ENCODE measurements at regions not wholly inside any gene's neighbourhood (a gene's known extent, or its start where the extent isn't known, plus 50 kb on each side); places are given as distances from the start of the nearest gene placed in this dataset.

GRCh38 chr4:138894709-138895108, 120.9 kb upstream of the NOCT start:
- no peak for DNase-seq (ENCODE audit: low read depth in 4 of 4, low spot score in 3 of 4)

DNA sequence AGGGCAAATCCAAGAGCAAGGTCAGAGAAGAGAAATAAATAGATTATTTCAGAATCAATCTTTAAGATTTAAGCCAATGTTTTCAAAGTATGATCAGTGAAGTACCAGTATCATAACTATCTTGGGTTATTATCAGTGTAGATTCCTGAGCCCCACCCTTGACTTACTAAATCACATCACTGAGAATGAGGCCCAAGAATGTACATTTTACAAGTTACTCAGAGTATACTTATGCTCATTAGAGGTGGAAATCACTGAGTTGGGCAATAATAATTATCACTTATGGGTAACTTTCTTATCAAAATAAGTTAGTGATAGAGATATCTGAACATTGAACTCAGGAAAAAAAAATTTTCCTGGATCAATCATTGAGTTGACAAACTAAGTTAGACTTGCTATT, 121.6 kb upstream of the NOCT start:
- no peak for DNase-seq (ENCODE audit: low read depth in 4 of 4, low spot score in 3 of 4)

DNA sequence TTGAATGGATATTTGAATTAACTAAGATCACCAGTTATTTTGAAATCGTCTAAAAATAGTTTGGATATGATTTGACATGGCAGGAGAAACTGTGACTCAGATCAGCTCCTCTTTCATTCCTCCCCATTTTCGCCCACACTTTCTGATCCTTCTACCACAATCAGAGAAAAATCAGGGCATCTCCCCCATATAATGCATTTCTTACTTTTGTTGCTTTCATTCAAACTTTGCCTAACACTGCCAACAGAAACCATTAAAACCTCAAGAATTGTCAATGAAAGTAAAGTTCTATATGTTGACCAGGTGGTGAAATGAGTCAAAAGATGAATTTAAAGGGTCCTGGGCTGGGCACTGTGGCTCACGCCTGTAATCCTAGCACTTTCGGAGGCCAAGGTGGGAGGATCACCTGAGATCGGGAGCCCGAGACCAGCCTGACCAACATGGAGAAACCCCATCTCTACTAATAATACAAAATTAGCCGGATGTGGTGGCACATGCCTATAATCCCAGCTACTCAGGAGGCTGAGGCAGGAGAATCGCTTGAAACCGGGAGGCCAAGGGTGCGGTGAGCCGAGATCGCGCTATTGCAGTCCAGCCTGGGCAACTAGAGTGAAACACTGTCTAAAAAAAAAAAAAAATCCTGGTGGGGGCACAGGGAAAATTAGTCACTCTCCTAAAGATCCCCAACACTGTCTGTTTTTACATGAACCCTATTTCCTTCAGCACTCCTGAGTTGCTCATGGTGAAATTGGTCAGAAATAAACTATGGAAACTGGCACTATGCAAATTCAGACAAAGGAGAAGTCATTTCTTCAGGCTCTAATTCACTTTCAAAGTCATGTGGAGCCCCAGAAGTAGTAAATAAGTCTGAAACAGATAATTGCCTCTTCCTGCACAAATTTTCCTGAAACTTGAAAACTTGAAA, 122.8 kb upstream of the NOCT start:
- no peak for DNase-seq (ENCODE audit: low read depth in 4 of 4, low spot score in 3 of 4)

- no peak for DNase-seq (ENCODE audit: low read depth in 4 of 4, low spot score in 3 of 4)
These were observed 124.0 kb upstream of the NOCT start for GRCh38 chr4:138891631-138892031.

- no peak for DNase-seq (ENCODE audit: low read depth in 4 of 4, low spot score in 3 of 4)
These were observed 124.5 kb upstream of the NOCT start for GRCh38 chr4:138890891-138891570.

GRCh38 chr4:138889216-138889615, 126.4 kb upstream of the NOCT start:
- no peak for DNase-seq (ENCODE audit: low read depth in 4 of 4, low spot score in 3 of 4)

DNA sequence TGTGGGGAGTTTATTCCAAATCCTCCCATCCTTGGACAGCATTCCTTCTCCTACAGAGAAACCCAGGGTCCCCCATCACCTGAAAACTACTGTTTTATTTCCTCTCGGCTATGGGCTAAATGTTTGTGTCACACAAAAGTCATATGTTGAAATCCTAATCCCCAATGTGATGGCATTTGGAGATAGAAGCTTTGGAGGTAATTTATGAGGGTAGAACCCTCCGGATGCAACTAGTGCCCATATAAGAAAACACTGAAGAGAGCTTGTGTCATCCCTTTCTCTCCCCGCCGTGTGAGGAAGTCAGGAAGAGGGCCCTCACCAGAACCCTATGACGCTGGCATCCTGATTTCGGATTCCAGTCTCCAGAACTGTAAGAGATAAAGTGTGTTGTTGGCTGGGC, 127.8 kb upstream of the NOCT start:
- no peak for DNase-seq (ENCODE audit: low read depth in 4 of 4, low spot score in 3 of 4)

DNA sequence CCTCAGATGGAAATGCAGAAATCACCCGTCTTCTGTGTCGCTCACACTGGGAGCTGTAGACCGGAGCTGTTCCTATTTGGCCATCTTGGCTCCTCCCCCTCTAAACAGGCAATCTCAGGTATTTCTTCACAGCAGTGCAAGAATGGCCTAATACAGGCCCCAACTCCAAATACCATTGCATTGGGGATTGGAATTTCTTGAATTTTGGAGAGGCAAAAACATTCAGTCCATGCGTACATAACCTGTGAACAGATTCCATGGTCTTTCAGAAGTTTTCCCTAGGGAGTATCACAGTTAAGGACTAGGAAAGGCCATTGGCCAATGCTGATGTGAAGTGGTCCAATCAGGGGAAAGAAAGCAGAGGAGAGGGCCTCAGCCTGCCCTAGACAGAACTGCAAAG, 128.2 kb upstream of the NOCT start:
- DNase-seq (ENCODE audit: low read depth in 4 of 4, low spot score in 3 of 4): no peak

GRCh38 chr4:138879757-138880156, 135.8 kb upstream of the NOCT start:
- no peak for DNase-seq (ENCODE audit: low read depth in 4 of 4, low spot score in 3 of 4)

DNA sequence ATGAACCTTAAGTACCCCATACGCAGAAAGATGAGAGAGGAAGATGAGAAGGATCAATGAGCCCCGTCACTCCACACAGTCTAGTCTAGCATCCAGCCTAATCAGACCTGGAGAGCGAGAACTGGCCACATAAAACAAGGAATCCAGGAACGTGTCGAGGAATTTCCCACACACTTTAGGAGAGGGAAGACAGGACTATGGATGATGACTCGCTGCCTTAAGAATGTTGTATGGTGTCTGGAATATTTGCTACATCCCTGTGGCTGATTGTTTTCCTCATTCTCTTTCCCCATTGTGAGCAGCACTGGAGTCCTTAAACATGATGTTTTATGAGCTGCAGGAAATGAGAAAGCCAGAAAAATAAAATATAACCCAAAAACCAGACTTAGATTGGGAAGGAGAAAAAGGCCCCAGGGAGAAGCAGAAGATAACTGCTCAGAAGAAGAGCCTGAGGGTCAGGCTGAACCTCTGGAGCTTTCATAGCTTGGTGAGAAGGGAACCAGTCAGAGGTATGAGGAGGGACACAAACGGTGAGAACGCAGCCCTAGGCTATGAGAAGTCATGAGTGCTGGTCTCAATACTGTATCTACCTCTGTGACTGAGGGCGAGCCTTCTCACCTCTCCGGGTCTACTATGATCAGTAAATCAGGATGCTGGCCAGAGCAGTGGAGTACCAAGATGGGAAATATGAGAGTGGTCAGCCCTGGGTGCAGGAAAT, 139.5 kb upstream of the NOCT start:
- DNase-seq (ENCODE audit: low read depth in 4 of 4, low spot score in 3 of 4): no peak

- DNase-seq (ENCODE audit: low read depth in 4 of 4, low spot score in 3 of 4): no peak
These were observed 144.1 kb upstream of the NOCT start for GRCh38 chr4:138871555-138871875.

DNA sequence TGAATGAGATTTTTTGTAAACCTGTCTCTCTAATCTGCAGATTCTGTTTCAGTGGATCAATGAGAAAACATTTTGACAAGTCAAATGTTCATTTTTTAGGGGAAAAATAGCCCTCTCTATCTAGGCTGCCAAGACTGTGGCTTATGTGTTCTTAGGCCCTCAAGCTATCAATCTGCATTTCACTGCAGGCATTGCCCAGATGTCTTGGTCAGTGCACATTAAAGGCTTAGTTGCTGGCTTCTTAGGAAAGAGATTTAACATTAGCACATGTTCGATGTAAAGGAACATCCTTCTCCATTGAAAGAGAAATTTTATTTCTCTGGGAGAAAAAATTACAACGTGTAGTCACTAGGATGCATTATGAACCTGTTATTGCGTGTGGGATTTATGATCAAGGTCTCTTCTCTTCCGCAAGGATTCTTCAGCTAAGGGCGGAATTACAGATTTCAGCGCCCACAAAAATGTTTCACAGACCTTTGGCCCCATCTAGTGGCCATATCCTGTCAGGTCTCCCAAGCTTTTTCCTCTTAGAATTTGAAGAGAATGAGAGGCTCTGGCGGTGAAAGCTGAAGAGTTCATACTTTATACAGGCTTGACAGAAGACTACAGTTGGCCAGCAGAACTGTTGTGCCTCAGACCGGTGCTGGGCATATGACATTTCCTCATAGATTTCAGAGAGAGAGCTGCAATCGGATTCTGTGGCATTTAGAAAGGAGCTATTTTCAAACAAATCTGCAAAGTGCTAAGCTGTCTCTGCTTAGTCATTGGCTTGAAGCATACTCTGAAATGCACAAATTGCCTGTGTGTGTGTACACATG, 144.6 kb upstream of the NOCT start:
- DNase-seq (ENCODE audit: low read depth in 4 of 4, low spot score in 3 of 4): peak; percentile 71 to 78 (median 76)

DNA sequence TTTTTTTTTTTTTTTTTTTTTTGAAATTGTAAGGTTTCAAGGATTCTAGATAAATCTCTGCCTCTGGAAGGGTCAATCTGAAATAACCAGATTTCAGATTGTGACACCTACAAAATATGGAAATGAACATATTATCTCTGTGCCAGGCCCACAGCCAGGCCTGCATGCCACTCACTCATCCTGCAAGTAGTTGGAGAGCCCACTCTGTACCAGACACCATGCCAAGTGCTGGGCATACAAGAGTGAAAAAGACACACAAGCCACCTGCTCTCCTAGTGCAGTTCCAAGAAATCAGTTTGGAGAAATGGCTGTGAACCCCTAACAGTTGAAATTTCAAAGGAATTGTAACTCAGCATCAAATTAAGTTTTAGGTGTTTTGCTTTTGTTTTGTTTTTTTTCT, 145.9 kb upstream of the NOCT start:
- DNase-seq (ENCODE audit: low read depth in 4 of 4, low spot score in 3 of 4): no peak

DNA sequence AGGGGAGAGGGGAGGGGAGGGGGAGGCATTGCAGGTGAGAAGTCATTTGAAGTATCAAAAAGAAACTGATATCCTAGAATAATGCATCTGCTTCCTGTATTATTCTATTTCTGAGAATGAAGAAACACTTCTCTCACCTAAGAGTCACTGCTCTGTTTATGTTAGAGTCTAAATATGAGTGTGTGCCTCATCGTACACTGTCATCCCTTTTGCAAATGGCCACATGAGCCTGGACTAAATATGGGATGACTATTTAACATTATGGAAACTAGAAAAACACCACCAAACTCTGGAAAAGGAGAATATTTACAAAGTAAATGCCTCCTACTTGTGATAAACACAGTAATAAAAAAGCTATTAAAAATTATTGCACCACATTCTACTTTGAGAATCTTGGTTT, 146.4 kb upstream of the NOCT start:
- no peak for DNase-seq (ENCODE audit: low read depth in 4 of 4, low spot score in 3 of 4)

DNA sequence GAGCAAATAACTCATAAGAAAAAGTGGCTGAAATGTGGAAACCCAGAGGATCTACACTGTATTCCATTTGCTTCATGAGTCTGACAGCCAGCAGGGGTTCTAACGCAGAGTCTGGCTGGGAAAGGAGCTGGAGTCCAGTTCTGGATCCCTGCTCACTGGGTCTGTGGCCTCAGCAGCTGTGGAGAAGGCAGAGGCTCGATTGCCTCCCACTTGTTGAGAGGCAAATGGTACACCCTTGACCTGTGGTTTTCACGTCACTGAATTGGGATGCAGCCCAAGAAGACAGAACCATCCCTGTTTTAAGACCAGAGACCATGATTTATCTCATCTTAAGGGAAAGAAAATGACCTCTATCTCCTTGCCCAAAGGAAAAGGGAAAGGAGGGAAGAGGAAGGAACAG, 147.0 kb upstream of the NOCT start:
- no peak for DNase-seq (ENCODE audit: low read depth in 4 of 4, low spot score in 3 of 4)

GRCh38 chr4:138867404-138867803, 148.2 kb upstream of the NOCT start:
- DNase-seq (ENCODE audit: low read depth in 4 of 4, low spot score in 3 of 4): no peak

DNA sequence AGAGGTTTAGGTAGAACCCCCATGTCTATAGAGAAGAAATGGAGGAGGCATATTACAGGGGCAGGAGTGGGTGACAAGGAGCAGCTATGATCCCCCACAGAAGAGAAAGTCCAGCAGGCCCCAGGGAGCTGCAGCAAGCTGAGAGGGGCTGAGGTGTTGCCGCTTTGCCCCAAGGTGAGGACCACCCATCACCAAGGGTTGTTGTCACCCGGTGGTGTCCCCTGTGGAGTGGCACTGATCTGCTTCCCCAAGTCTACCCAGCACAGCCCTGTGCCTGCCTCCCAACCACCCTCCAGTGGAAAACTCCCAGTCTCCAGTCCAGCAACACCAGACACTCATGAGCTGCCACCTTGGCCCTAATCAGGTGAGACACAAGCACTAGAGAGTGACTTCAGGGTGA, 149.3 kb upstream of the NOCT start:
- no peak for DNase-seq (ENCODE audit: low read depth in 4 of 4, low spot score in 3 of 4)

DNA sequence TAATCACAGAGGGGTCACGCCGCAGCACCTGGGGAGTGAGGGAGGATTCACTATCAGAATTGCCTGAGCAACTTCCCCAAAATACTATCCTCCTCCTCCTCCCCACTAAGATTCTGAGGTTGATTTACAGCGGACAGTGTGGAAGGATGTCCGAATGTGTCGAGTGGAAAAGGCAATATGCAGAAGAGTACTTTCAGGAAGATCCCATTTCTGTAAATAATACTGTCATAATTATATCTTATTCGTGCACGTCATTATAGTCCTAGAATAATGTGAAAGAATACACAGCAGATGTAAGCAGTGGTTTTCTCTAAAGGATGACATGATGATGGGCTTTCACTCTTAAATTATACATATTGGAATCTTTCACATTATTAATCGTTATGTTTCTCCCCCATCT, 149.8 kb upstream of the NOCT start:
- no peak for DNase-seq (ENCODE audit: low read depth in 4 of 4, low spot score in 3 of 4)

- DNase-seq (ENCODE audit: low read depth in 4 of 4, low spot score in 3 of 4): no peak
These were observed 150.4 kb upstream of the NOCT start for GRCh38 chr4:138864961-138865720.

DNA sequence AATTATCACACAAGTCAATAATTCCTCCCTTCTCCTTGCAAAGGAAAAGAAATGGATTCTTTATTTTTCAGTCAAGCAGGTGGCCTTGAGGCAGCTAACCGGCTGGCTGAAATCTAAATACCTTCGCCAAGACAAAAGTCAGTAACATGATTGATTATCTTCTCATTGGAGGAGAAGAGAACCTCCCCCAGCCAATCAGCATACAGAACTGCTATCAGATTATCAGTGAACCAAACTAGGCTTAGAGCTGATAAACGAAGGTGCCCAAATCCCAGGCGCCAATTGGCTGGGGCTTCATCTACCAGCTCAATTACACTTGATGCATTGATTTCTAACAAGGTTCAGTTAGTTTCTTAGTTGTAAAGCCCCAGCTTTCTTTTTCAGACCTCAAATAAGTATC, 152.4 kb upstream of the NOCT start:
- no peak for DNase-seq (ENCODE audit: low read depth in 4 of 4, low spot score in 3 of 4)
